RWPE2 (cell line): ENCODE measurements at regions not wholly inside any gene's neighbourhood (a gene's known extent, or its start where the extent isn't known, plus 50 kb on each side); places are given as distances from the start of the nearest gene placed in this dataset.
"Not testable (repeated sequence)": the region's sequence is repeated elsewhere in the genome, so short reads cannot be mapped to it uniquely, and the experiment has no call there.

Experiments used
- ATAC-seq: fragments of 200-7000 bp; cut with Tn5 transposase; 3 replicates; pipeline ENCODE4 v1.9.1; 2021; ENCODE audit warnings: low read depth
- DNase-seq: peaks from one replicate; pipeline ENCODE4 v3.0.0-alpha.2; 2020; ENCODE audit warnings: low spot score
- H3K27ac ChIP-seq: fragments of 450-650 bp; 2 replicates; pipeline ENCODE4 v1.5.1; 2017; ENCODE audit warnings: mild to moderate bottlenecking; ENCODE audit not compliant: poor library complexity, severe bottlenecking
- H3K27me3 ChIP-seq: fragments of 250-450 bp; sonication (Bioruptor Pico); 2 replicates; pipeline ENCODE4 v1.5.1; 2021; ENCODE audit warnings: mild to moderate bottlenecking, moderate library complexity; ENCODE audit not compliant: insufficient read depth, poor library complexity, severe bottlenecking
- H3K36me3 ChIP-seq: fragments of 250-450 bp; sonication (Bioruptor Pico); 2 replicates; pipeline ENCODE4 v1.5.1; 2020; ENCODE audit warnings: low read depth, mild to moderate bottlenecking, moderate library complexity
- H3K4me1 ChIP-seq: fragments of 250-450 bp; sonication (Bioruptor Pico); 2 replicates; pipeline ENCODE4 v1.5.1; 2021; ENCODE audit warnings: mild to moderate bottlenecking, moderate library complexity; ENCODE audit not compliant: insufficient read depth, poor library complexity, severe bottlenecking
- H3K4me3 ChIP-seq: fragments of 250-450 bp; sonication (Bioruptor Pico); 2 replicates; pipeline ENCODE4 v1.5.1; 2021; ENCODE audit warnings: mild to moderate bottlenecking, moderate library complexity; ENCODE audit not compliant: severe bottlenecking
- H3K9me3 ChIP-seq: fragments of 250-450 bp; sonication (Bioruptor Pico); 2 replicates; pipeline ENCODE4 v1.5.1; 2021; ENCODE audit warnings: mild to moderate bottlenecking, moderate library complexity; ENCODE audit not compliant: severe bottlenecking
- CTCF ChIP-seq: fragments of 450-650 bp; IDR thresholded peaks from one replicate; pipeline ENCODE4 v1.5.1; 2017; ENCODE audit warnings: mild to moderate bottlenecking, moderate library complexity; ENCODE audit not compliant: poor library complexity, severe bottlenecking

- no peak for ATAC-seq
- H3K4me1 ChIP-seq, result peaks cover 38% of the 10 kb centered on the region
- no peaks in the 10 kb centered on the region for H3K27me3 ChIP-seq
- no peak for TF ChIP-seq CTCF
- no peak overlapping the region for H3K4me3 ChIP-seq
- H3K36me3 ChIP-seq, result no peaks in the 10 kb centered on the region
- DNase-seq, result no peak
- H3K9me3 ChIP-seq, result no peaks in the 10 kb centered on the region
- H3K27ac ChIP-seq, result peak overlapping the region; percentile 72
Observed at GRCh38 chr4:27791640-27792039, 931.0 kb downstream of the STIM2 start.

GRCh38 chr4:27807207-27807606 lies 946.6 kb downstream of the STIM2 start:
- DNase-seq (no peak), ATAC-seq (no peak)
- Histone ChIP-seq H3K9me3 (no peaks in the 10 kb centered on the region), H3K4me1 (no peaks in the 10 kb centered on the region), H3K27ac (no peak overlapping the region), H3K36me3 (no peaks in the 10 kb centered on the region), H3K27me3 (no peaks in the 10 kb centered on the region), H3K4me3 (no peak overlapping the region)
- no peak for TF ChIP-seq CTCF

GRCh38 chr4:27811948-27812347 lies 951.3 kb downstream of the STIM2 start:
- Histone ChIP-seq H3K27ac (no peak overlapping the region), H3K36me3 (no peaks in the 10 kb centered on the region), H3K27me3 (no peaks in the 10 kb centered on the region), H3K9me3 (no peaks in the 10 kb centered on the region), H3K4me1 (no peaks in the 10 kb centered on the region), H3K4me3 (no peak overlapping the region)
- ATAC-seq (no peak), DNase-seq (no peak)
- no peak for TF ChIP-seq CTCF

- not testable (repeated sequence) for H3K36me3 ChIP-seq, H3K4me1 ChIP-seq, H3K9me3 ChIP-seq, ATAC-seq, DNase-seq, H3K4me3 ChIP-seq, H3K27me3 ChIP-seq, H3K27ac ChIP-seq
Observed at GRCh38 chr4:27813226-27813625, 952.6 kb downstream of the STIM2 start.

GRCh38 chr4:27813699-27814425 lies 953.2 kb downstream of the STIM2 start:
- not testable (repeated sequence) for DNase-seq, H3K9me3 ChIP-seq, H3K36me3 ChIP-seq, H3K27ac ChIP-seq, H3K27me3 ChIP-seq, H3K4me1 ChIP-seq, H3K4me3 ChIP-seq
- peak; percentile 41; the same call in 1 of the 3 replicates for ATAC-seq

GRCh38 chr4:27819246-27819645 lies 958.6 kb downstream of the STIM2 start:
- ATAC-seq (no peak), DNase-seq (no peak)
- Histone ChIP-seq H3K36me3 (no peaks in the 10 kb centered on the region), H3K4me3 (no peak overlapping the region), H3K27me3 (no peaks in the 10 kb centered on the region), H3K4me1 (no peaks in the 10 kb centered on the region), H3K9me3 (no peaks in the 10 kb centered on the region), H3K27ac (no peak overlapping the region)
- no peak for TF ChIP-seq CTCF
